CD4-positive, alpha-beta T cell treated with Interleukin-17A for 1 hour (primary cell): ENCODE measurements at regions not wholly inside any gene's neighbourhood (a gene's known extent, or its start where the extent isn't known, plus 50 kb on each side); places are given as distances from the start of the nearest gene placed in this dataset.

Experiments used
- DNase-seq: peaks from one replicate; pipeline ENCODE4 v3.0.0-alpha.2; 2020

- no peak for DNase-seq
These were observed 105.8 kb upstream of the TNRC6C start for GRCh38 chr17:77852731-77853130.

- DNase-seq, result no peak
These were observed 105.1 kb upstream of the TNRC6C start for GRCh38 chr17:77853191-77853977.

- DNase-seq, result no peak
These were observed 104.3 kb upstream of the TNRC6C start for GRCh38 chr17:77854083-77854758.

GRCh38 chr17:77854759-77855745, 103.5 kb upstream of the TNRC6C start:
- DNase-seq, result no peak

- DNase-seq, result no peak
These were observed 101.8 kb upstream of the TNRC6C start for GRCh38 chr17:77856551-77857305.

- DNase-seq, result no peak
These were observed 101.3 kb upstream of the TNRC6C start for GRCh38 chr17:77857306-77857555.

- no peak for DNase-seq
These were observed 100.9 kb upstream of the TNRC6C start for GRCh38 chr17:77857613-77858012.

- no peak for DNase-seq
These were observed 100.0 kb upstream of the TNRC6C start for GRCh38 chr17:77858291-77859034.

- DNase-seq, result no peak
These were observed 99.3 kb upstream of the TNRC6C start for GRCh38 chr17:77859035-77859810.

GRCh38 chr17:77861133-77861695, 97.3 kb upstream of the TNRC6C start:
- no peak for DNase-seq

- no peak for DNase-seq
These were observed 96.4 kb upstream of the TNRC6C start for GRCh38 chr17:77861981-77862645.

- DNase-seq, result no peak
These were observed 95.4 kb upstream of the TNRC6C start for GRCh38 chr17:77862890-77863813.

- no peak for DNase-seq
These were observed 94.7 kb upstream of the TNRC6C start for GRCh38 chr17:77863814-77864161.

- no peak for DNase-seq
These were observed 94.0 kb upstream of the TNRC6C start for GRCh38 chr17:77864234-77865111.

- DNase-seq, result no peak
These were observed 93.3 kb upstream of the TNRC6C start for GRCh38 chr17:77865112-77865611.

- no peak for DNase-seq
These were observed 92.8 kb upstream of the TNRC6C start for GRCh38 chr17:77865716-77866115.

GRCh38 chr17:77867308-77867781, 91.2 kb upstream of the TNRC6C start:
- no peak for DNase-seq
